NCI-H1694 treated with DMSO at 0.1 percent for 48 hours (cell line): ENCODE measurements at regions not wholly inside any gene's neighbourhood (a gene's known extent, or its start where the extent isn't known, plus 50 kb on each side); places are given as distances from the start of the nearest gene placed in this dataset.
A peak's percentile ranks its signal among the peaks of the same experiment; 100 is the strongest.
"Not testable (repeated sequence)": the region's sequence is repeated elsewhere in the genome, so short reads cannot be mapped to it uniquely, and the experiment has no call there.

Experiments used
- DNase-seq: peaks from one replicate; lab custom pipeline; 2025; lab: John Stamatoyannopoulos, UW

GRCh38 chr7:81433206-81433605, 336.6 kb downstream of the HGF start:
- no peak for DNase-seq

GRCh38 chr7:81430761-81431160, 339.1 kb downstream of the HGF start:
- no peak for DNase-seq

GRCh38 chr7:81430150-81430549, 339.7 kb downstream of the HGF start:
- no peak for DNase-seq

- no peak for DNase-seq
Measured at GRCh38 chr7:81427461-81427860, 342.4 kb downstream of the HGF start.

GRCh38 chr7:81420526-81421226, 349.2 kb downstream of the HGF start:
- no peak for DNase-seq

GRCh38 chr7:81419731-81420130, 350.1 kb downstream of the HGF start:
- peak; percentile 8 for DNase-seq

GRCh38 chr7:81416659-81417058, 353.2 kb downstream of the HGF start:
- DNase-seq: no peak

GRCh38 chr7:81415181-81415580, 354.7 kb downstream of the HGF start:
- no peak for DNase-seq

- no peak for DNase-seq
Measured at GRCh38 chr7:81414411-81414810, 355.4 kb downstream of the HGF start.

- DNase-seq: no peak
Measured at GRCh38 chr7:81410471-81411117, 359.3 kb downstream of the HGF start.

GRCh38 chr7:81408728-81409127, 361.1 kb downstream of the HGF start:
- DNase-seq: no peak

- DNase-seq: no peak
Measured at GRCh38 chr7:81407094-81407493, 362.8 kb downstream of the HGF start.

- DNase-seq: no peak
Measured at GRCh38 chr7:81404669-81405068, 365.2 kb downstream of the HGF start.

GRCh38 chr7:81402227-81402626, 367.6 kb downstream of the HGF start:
- no peak for DNase-seq

- no peak for DNase-seq
Measured at GRCh38 chr7:81399471-81399870, 370.4 kb downstream of the HGF start.

GRCh38 chr7:81394029-81394428, 375.8 kb downstream of the HGF start:
- no peak for DNase-seq

GRCh38 chr7:81393018-81393417, 376.8 kb downstream of the HGF start:
- DNase-seq: no peak

GRCh38 chr7:81385370-81385769, 384.5 kb downstream of the HGF start:
- no peak for DNase-seq

- no peak for DNase-seq
Measured at GRCh38 chr7:81383846-81384245, 386.0 kb downstream of the HGF start.

GRCh38 chr7:81374641-81375040, 395.2 kb downstream of the HGF start:
- not testable (repeated sequence) for DNase-seq

- no peak for DNase-seq
Measured at GRCh38 chr7:81370822-81371221, 399.0 kb downstream of the HGF start.

GRCh38 chr7:81367326-81367931, 402.4 kb downstream of the HGF start:
- no peak for DNase-seq

GRCh38 chr7:81366546-81366945, 403.3 kb downstream of the HGF start:
- no peak for DNase-seq
